Sciatic nerve (tissue), 2 donors: ENCODE measurements at regions not wholly inside any gene's neighbourhood (a gene's known extent, or its start where the extent isn't known, plus 50 kb on each side); places are given as distances from the start of the nearest gene placed in this dataset.

Experiments
- ATAC-seq: fragments of 200-7000 bp; cut with Tn5 transposase; one replicate; pipeline ENCODE4 v1.9.1; 2020; ENCODE audit warnings: mild to moderate bottlenecking, moderate library complexity
- DNase-seq: peaks from one replicate; pipeline ENCODE4 v3.0.0-alpha.2; 2020; ENCODE audit warnings: low spot score
- intact Hi-C: fragments of 100-400 bp; cut with DNase I; formaldehyde crosslinking; loops from one replicate; pipeline ENCODE4 v1.14.2; 2022
- donor health status: DM: no; HTN: no; CAD: no.
- donor health status: DM: no; HTN: no; CAD: no.

- DNase-seq = no peak
- intact Hi-C loops = no loop called here
- ATAC-seq = no peak
These were observed 137.7 kb downstream of the EN1 start for GRCh38 chr2:118709786-118710185.

DNA sequence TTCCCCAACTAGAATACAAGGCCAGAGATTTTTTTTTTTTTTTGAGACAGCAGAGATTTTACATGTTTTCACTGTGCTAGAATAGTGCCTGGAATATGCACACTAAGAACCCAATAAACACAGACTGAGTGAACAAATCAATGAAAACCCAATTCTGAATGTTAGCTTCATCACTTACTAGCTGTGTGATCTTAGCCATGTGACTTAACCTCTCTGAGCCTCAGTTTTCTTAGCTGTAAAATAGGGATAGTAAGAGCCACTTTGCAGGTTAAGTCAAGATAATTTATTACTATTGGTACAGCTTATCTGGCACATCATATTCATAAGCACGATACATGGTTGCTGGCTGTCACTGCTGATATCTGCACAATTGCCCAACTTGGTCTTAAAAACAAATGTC, 140.6 kb downstream of the EN1 start:
- intact Hi-C loops = no loop called here
- DNase-seq (no peak), ATAC-seq (no peak)

DNA sequence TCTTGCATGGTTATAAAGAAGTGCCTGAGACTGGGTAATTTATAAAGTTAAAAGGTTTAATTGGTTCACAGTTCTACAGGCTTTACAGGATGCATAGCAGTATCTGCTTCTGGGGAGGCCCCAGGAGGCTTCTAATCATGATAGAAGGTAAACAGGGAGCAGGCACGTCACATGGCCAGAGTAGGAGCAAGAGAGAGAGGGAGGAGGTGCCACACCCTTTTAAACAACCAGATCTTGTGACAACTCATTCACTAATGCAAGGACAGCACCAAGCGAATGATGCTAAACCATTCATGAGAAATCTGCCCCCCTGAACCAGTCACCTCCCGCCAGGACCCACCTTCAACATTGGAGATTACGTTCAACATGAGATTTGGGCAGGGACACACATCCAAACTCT, 141.1 kb downstream of the EN1 start:
- intact Hi-C loops = no loop called here
- no peak for ATAC-seq
- DNase-seq = no peak

DNA sequence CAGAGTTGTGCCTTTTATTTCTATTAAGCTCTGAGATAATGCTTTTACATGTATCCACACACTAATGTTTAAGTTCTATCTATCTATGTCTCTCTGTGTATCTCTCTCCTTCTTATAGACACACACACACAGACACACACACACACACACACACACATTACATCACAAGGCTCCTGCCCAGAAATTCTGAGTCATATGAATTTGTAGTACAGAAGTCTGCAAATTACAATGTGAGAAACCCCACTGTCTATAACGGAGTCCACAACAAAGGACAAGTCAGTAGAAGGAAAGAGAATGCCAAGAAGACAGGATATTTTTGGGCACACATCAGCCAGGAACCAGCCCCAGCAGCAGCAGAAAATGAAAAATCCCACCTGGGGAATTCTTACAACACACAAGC, 142.4 kb downstream of the EN1 start:
- DNase-seq (no peak), ATAC-seq (no peak)
- intact Hi-C loops = loop anchor here (1.0 kb wide), 1 partner anchor 25 kb away; no protein-coding TSS in a partner anchor

DNA sequence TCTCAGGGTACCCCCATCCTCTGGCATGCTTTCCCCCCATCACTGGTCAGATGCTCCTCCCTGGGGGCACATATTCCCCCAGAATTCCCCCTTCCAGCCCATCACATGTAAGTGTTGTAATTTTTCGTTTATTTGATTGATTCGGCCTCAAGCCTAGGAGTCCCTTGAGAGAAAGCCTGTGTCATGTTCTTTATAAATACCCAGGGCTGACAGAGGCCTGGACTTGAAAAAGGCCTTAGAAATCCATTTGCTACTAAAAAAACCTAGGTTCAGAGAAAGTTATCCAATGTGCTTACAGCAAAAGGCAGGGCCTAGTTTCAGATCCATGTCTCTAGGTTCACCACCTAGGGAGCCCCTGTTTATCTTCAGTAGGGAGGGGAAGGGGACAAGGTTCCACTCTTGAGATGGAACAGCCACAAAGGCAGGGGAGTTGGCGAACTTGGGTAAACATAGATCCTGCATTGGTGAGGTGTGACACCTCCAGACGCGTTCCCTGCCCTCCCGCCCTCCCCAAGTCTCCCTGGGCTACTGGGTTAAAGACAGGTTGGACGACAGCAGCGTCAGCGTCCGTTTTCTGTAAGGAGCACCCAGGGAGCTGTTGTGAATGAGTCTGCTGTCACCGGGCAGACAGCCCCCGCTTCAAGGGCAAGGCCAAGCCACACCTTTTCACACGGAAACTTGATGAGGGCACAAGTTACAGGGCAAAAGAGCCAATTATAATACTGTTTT, 147.8 kb downstream of the EN1 start:
- no peak for ATAC-seq
- intact Hi-C loops = no loop called here
- no peak for DNase-seq

GRCh38 chr2:118698564-118698963, 148.9 kb downstream of the EN1 start:
- no peak for DNase-seq
- intact Hi-C loops = no loop called here
- ATAC-seq = no peak

DNA sequence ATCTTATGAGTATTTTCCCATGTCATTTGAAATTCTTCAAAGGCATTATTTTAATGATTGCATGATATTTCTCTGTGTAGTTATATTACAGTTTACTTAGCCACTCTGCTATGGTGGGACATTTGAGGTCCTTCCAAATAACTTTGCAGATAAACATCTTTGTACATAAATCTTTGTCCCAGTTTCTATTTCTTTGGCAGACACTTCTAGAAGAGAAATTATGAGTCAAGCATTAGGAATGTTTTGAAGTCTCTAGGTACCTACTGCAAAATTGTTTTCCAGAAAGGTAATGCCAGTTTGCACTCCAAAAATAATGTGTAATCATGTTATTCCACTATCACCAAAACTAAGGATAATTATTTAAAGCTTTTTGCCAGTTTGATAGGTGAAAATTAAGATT, 149.7 kb downstream of the EN1 start:
- DNase-seq (no peak), ATAC-seq (no peak)
- intact Hi-C loops = no loop called here

DNA sequence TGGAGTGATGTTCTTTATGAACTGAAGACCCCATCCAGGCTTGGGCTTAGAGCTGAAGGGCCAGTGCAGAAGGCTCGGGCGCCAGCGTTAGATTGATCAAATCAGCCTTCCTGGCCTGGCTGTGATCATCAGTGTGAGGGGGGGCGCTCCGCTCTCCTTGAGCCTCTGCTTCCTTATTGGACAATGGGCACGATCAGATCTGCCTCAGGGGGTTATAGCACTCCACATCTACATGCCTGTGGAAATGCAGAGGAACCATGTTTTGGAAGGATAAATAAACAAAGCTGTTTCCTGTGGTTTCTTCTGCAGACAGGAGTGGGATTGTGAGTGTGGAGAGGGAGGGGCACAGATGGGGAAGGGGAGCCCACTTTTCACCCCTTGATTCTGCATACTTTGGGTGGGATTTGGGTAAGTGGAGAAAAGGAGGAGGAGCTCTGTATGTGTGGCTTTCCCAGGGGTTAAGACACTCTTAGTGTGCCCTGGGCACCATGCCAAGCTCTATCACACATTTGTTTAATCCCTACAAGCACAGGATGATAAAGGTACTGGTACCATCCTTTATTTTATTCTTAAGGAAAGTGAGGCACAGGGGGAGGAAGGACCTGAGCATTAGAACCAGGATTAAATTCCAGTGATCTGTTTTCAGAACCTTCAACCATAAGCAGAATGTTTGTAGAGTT, 150.5 kb downstream of the EN1 start:
- DNase-seq (no peak), ATAC-seq (no peak)
- intact Hi-C loops = no loop called here

DNA sequence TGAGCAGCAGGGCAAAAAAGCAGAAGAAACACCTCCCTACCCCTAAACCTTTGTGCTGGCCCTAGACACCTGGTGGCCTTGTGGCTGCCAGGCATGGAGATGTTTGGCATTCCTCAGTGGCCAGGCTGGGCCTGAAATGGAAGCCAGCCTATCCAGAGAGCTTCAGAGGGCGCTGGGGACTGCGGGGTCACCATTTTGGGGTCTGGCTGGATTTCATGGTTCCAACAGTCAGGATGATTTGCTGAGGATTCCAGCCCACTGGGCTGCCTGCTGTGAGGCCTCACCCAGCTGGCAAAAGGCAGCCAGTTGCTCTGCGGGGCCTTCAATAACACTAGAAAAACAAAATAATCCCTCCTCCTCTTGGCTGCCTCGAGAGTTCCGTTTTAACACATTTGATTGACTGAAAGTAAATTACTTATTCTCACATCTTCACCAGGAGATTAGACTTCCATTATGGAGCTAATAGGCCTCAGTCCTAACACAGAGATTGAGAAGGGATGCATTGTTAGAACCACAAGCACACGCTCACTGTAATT, 154.1 kb downstream of the EN1 start:
- ATAC-seq (no peak), DNase-seq (no peak)
- intact Hi-C loops = no loop called here

DNA sequence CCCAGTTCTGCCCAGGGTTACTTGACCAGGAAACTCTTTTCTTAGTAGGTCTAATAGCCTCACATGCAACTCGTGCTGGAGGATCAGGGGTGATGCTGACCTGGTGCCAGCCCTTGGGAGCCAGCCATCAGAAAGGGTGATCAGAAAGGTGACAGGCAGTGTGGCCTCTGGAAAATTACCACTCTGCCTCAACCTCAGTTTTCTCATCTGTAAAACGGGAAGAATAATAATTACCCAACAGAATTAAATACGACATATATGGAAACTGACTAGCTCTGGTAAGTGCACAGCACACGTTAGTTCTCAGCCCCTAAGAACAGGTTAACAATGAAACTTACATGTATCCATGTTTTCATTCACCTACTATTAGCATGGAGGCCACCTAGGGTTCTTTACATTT, 157.6 kb downstream of the EN1 start:
- no peak for ATAC-seq
- DNase-seq = no peak

DNA sequence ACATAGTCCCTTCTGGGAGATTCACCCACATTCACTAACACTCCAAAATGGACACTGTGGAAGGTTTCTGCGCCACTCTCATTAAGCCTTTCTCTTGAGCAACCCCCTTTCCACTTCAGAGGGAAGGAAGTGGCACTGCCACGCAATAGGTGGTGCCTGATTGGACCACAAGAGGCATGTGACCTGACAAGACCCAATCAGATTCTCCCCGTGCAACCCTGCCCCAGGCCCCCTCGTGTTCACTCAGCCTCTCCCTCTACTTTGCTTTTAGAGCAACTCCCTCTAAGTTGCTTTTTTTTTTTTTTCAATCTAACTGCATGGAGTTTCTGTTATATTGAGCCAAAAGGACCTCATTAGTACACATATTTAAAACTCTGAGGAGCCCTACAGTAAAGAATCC, 158.0 kb downstream of the EN1 start:
- intact Hi-C loops = no loop called here

More for the DNA sequence above, 157.6 kb downstream of the EN1 start:
- intact Hi-C loops = no loop called here

DNA sequence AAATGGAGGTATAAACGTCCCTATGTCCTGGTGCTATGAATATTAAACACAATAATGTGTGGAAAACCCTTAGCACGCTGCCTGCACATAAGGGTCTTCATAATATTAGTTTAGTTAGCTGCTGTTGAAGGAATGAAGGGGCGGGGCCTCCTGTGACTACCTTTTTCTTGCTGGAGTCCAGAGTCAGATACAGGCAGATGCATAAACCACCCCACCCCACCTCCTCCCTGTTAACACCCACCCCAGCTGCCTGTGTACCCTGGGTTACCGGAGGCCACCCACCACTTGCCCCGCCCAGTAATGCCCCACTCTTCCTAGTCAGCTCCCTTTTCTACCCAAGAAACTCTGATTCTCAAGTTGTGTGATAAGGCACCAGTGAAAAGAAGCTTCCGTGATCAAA, 158.4 kb downstream of the EN1 start:
- ATAC-seq = no peak
- DNase-seq = no peak
- intact Hi-C loops = no loop called here

More for the DNA sequence above, 158.0 kb downstream of the EN1 start:
- DNase-seq = no peak
- ATAC-seq = no peak

DNA sequence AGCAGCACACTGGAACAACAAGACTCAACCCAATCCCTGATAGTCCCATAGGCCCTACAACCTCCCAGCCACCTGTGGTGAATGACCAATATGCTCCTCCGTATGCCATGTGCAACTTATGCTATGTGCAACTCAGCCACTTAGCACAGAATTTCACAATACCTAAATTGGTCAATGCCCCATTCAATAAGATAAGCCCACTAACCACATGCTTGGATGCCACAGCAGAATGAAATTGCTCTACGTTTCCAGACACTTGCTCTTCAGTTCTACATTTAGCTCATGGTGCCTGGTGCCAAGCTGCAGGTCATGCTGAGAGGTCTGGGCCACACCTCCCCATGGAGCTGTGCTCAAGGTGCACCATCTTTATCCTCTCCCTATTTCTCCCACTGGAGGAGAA, 159.8 kb downstream of the EN1 start:
- DNase-seq (no peak), ATAC-seq (no peak)
- intact Hi-C loops = no loop called here

DNA sequence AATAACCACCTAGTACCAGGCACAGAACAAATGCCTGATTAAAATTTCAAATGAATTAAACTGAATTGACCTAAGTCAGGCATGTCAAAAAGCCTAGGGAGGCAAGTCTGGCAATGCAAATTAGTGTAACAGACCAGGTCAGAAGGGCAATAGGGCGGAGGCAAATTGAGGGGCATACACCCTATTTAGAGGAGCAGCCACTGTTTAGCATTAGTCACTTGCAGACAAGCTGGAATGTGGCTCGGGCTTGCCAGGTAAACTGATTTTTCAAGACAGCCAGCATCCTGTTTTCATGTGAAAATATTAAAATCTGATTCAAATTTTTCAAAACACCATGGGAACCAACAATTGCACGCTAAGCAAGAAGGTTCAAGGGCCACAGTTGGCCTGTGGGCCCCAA, 160.3 kb downstream of the EN1 start:
- ATAC-seq (no peak), DNase-seq (no peak)
- intact Hi-C loops = no loop called here

DNA sequence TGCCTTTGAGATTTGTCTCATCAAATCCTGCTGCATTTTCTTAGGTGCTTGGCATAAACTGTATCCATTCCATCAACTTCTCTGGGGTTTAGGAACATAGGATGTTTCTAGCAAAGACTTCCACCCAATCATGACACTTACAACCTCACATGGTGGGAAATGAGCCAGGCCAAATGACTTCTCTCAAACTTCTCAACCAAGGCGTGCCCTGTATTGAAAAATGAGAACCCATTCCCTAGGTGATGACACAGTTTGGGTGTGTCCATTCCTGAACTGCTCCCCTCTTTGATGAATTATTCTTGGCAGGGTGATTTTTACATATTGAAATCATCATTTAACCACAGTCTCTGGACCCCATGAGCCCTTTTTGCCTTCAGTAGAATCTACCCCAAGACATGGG, 161.1 kb downstream of the EN1 start:
- DNase-seq (no peak), ATAC-seq (peak; percentile 85)
- intact Hi-C loops = no loop called here

GRCh38 chr2:118683460-118683859, 164.0 kb downstream of the EN1 start:
- ATAC-seq (no peak), DNase-seq (no peak)
- intact Hi-C loops = no loop called here

GRCh38 chr2:118678985-118679384, 168.5 kb downstream of the EN1 start:
- no peak for ATAC-seq
- no peak for DNase-seq
- intact Hi-C loops = no loop called here

DNA sequence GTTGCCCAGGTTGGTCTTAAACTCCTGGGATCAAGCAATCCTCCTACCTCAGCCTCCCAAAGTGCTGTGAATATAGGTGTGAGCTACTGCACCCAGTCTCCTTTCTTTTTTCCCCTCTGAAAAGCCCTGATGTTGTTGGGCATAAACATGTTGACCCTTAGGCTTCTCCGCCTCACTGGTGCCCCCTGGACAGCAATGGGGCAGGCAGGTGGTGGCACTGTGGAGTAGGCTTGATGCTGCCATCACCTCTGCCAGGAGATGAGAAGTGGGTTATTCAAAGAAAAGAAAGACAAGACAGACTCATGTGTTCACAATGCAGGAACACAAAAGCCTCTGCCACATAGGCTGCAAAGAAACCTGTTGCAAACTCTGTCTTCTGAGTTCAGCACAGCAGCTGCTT, 169.9 kb downstream of the EN1 start:
- no peak for ATAC-seq
- intact Hi-C loops = no loop called here
- DNase-seq = no peak

DNA sequence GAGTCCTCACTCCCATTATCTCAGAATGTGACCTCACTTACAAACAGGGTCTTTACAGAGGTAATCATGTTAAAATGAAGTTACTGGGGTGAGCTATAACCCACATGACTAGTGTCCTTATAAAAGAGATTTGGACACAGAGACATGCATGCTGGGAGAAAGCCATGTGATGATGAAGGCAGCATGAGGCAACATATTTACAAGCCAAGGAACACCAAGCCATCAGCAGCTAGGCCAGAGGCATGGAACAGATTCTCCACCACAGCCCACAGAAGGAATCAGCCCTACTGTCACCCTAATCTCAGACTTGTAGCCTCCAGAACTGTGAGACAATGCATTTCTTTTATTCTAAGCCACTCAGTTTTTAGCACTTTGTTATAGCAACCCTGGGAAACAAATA, 171.9 kb downstream of the EN1 start:
- DNase-seq = no peak
- peak; percentile 51 for ATAC-seq
- intact Hi-C loops = no loop called here

DNA sequence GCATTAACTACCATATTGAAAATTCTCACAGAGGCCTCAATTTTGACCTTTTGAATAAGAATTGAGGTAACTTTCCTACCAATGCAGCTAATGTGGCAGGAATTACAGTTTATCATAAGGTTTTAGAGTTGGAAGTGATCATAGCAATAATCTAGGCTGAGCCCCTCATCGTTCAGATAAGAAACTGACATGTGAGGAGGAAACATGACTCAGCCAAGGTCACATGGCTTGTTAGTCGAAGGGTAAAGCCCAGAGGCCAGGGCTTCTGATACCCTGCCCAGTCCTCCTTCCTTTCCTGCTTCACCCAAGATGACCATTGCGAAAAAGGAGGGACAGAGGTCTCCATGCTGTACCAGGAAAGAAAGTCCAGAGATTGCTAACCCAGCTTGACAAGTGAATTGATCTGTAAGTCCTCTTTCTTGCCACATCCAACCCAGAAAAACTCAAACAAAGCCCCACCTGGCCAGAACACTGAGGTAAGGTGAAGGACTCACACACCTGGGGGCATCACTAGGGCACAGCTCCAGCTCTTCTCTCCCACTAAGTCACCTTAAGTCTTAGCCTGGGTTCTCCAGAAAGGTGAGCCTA, 174.8 kb downstream of the EN1 start:
- intact Hi-C loops = no loop called here
- no peak for ATAC-seq

More for the DNA sequence above, 174.8 kb downstream of the EN1 start:
- no peak for DNase-seq
